ENCODE measurements at regions not wholly inside any gene's neighbourhood (a gene's known extent, or its start where the extent isn't known, plus 50 kb on each side); places are given as distances from the start of the nearest gene placed in this dataset.

DNA sequence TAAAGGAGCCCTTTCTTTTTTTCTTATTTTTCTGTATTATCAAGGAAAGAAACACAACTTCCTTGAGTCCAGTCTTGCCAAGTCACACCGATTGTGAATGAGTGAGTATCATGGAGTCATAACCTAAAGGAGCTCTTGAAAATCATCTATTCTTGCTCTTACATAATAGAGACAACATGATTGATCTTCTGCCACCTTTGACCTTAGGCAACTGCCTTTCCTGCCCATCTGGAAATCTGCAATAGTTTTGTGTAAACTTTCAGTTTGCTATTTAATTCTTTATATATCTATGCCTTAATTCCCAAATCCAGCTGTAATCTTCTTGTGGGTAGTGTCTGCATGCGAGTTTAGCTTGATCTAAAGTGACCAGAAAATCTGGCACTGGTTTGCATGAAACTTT lies 149.9 kb upstream of the FST start:
- no peak for ATAC-seq
- intact Hi-C loops (cut with DNase I): no loop called here
- Histone ChIP-seq H3K27me3 (no peaks in the 10 kb centered on the region), H3K36me3 (no peaks in the 10 kb centered on the region), H3K9me3 (no peaks in the 10 kb centered on the region), H3K27ac (no peak overlapping the region), H3K4me3 (no peak overlapping the region), H3K4me1 (peaks cover 3% of the 10 kb centered on the region)
- DNase-seq: no peak
- TF ChIP-seq, protein P1, sequence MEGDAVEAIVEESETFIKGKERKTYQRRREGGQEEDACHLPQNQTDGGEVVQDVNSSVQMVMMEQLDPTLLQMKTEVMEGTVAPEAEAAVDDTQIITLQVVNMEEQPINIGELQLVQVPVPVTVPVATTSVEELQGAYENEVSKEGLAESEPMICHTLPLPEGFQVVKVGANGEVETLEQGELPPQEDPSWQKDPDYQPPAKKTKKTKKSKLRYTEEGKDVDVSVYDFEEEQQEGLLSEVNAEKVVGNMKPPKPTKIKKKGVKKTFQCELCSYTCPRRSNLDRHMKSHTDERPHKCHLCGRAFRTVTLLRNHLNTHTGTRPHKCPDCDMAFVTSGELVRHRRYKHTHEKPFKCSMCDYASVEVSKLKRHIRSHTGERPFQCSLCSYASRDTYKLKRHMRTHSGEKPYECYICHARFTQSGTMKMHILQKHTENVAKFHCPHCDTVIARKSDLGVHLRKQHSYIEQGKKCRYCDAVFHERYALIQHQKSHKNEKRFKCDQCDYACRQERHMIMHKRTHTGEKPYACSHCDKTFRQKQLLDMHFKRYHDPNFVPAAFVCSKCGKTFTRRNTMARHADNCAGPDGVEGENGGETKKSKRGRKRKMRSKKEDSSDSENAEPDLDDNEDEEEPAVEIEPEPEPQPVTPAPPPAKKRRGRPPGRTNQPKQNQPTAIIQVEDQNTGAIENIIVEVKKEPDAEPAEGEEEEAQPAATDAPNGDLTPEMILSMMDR (IDR thresholded peaks at IDR 0.05): no peak

DNA sequence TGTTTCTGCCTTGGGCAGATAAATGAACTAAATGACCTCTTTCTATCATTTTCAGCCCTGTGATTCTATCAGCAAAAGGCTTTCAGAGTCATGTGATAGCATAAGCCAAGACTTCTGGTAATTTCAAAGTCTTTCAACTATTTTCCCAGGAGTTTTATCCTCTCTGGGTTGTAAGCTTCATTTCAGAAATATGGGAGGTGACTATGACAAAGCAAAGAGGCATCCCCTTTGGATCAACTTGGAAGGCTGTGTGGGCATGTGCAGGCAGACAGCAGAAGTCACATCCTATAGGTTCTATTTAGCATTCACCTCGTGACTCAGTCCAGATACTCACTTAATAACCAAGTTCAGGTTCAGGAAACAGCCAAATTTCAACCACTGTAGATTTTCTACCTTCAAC lies 149.0 kb upstream of the FST start:
- Histone ChIP-seq H3K9me3 (no peaks in the 10 kb centered on the region), H3K36me3 (no peaks in the 10 kb centered on the region), H3K4me1 (no peaks in the 10 kb centered on the region), H3K27ac (no peak overlapping the region), H3K27me3 (no peaks in the 10 kb centered on the region), H3K4me3 (no peak overlapping the region)
- intact Hi-C loops (cut with DNase I): no loop called here
- DNase-seq (no peak), ATAC-seq (no peak)
- TF ChIP-seq, protein P1 (IDR thresholded peaks at IDR 0.05): no peak

DNA sequence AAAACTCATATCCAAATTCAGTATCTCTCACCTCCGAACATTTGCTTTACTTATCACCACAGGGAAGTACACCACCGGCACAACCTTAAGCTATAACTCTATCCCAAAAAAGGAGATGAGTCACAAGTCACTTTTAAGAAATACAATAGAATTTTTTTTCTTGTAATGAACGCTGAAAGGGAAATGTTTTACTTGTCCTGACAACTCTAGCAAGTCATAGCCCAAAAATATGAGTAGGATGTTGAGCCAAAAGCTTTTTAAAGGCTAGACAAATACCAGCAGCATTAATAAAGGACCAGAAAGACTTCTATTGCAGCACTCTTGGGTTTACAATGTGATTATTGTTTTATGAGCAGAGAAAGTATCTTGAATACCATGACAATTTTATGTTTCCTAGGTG lies 147.3 kb upstream of the FST start:
- H3K4me1 ChIP-seq: no peaks in the 10 kb centered on the region
- TF ChIP-seq, protein P1 (IDR thresholded peaks at IDR 0.05): no peak
- no peak overlapping the region for H3K27ac ChIP-seq
- no peak for ATAC-seq
- no peak overlapping the region for H3K4me3 ChIP-seq
- intact Hi-C loops (cut with DNase I): no loop called here
- no peaks in the 10 kb centered on the region for H3K27me3 ChIP-seq
- no peaks in the 10 kb centered on the region for H3K36me3 ChIP-seq
- no peak for DNase-seq
- no peaks in the 10 kb centered on the region for H3K9me3 ChIP-seq

DNA sequence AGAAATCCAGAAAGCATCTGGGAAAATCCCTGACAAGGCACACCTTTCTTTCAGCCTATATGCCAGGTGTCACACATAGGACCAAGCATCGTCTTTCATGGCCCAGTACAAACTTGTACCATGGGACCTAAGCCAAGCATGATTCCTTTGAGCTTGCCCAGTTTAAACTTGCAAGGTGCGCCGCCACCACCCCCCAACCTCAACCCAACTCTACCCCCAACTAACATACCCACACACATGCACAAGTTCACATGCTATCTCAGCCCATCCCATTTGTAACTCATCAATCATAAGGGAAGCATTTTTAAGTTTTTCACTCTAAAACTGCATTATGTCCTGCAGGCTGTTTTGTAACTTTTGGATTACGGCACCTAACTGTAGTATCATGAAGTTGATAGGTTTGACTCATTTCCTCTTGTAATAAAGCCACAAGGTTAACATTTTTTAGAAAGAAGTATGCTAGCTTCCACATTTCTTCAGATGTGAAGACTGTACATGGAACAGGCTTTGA lies 145.9 kb upstream of the FST start:
- TF ChIP-seq, protein P1 (IDR thresholded peaks at IDR 0.05): no peak
- no peaks in the 10 kb centered on the region for H3K27me3 ChIP-seq
- no peak overlapping the region for H3K4me3 ChIP-seq
- no peaks in the 10 kb centered on the region for H3K9me3 ChIP-seq
- ATAC-seq (no peak), DNase-seq (no peak)
- H3K27ac ChIP-seq: no peak overlapping the region
- no peaks in the 10 kb centered on the region for H3K4me1 ChIP-seq
- intact Hi-C loops (cut with DNase I): no loop called here
- no peaks in the 10 kb centered on the region for H3K36me3 ChIP-seq

DNA sequence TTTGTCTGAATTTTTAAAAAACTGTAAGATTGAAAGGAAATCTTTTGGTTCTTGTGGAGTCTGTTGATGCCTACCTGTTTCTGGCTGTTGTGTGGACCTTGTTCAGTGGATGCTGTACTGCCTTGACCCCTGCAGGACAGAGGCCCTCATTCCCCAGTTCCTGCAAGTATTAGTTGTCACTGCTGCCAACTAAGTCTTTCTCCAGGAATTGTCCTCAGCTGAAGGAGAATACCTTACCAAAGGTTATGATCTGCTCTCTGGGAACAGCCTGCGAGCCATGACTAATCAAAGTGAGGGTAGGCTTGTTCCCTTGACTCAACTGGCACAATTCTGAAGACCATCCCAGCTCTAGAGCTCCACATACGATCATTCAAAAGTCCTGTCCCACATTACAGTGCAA lies 145.3 kb upstream of the FST start:
- intact Hi-C loops (cut with DNase I): no loop called here
- ATAC-seq: no peak
- DNase-seq: no peak

More for the DNA sequence above, 145.3 kb upstream of the FST start:
- H3K27me3 ChIP-seq: no peaks in the 10 kb centered on the region
- no peaks in the 10 kb centered on the region for H3K9me3 ChIP-seq
- TF ChIP-seq, protein P1 (IDR thresholded peaks at IDR 0.05): no peak
- H3K27ac ChIP-seq: no peak overlapping the region
- H3K36me3 ChIP-seq: no peaks in the 10 kb centered on the region
- H3K4me1 ChIP-seq: no peaks in the 10 kb centered on the region
- no peak overlapping the region for H3K4me3 ChIP-seq
